IMR-90 (cell line): ENCODE measurements at regions not wholly inside any gene's neighbourhood (a gene's known extent, or its start where the extent isn't known, plus 50 kb on each side); places are given as distances from the start of the nearest gene placed in this dataset.

ENCODE experiments used
- BHLHE40 ChIP-seq: fragments of 150-350 bp; IDR thresholded peaks from 2 replicates; pipeline ENCODE4 v1.6.1; 2016; ENCODE audit warnings: mild to moderate bottlenecking, low read depth, low read length
- CHD1 ChIP-seq: IDR thresholded peaks from 2 replicates; pipeline ENCODE4 v1.6.1; 2012; ENCODE audit warnings: low read depth, low read length, improper control_type of control experiment
- CTCF ChIP-seq: conservative IDR thresholded peaks from 2 replicates; pipeline ENCODE4 v1.5.1; 2012; ENCODE audit warnings: mild to moderate bottlenecking, low read depth, low read length, improper control_type of control experiment
- ELK1 ChIP-seq: fragments of 150-350 bp; IDR thresholded peaks from 2 replicates; pipeline ENCODE4 v1.6.1; 2016; ENCODE audit warnings: low read depth, mild to moderate bottlenecking, low read length, moderate library complexity, borderline replicate concordance
- FOS ChIP-seq: fragments of 150-350 bp; IDR thresholded peaks from 2 replicates; pipeline ENCODE4 v1.6.1; 2016; ENCODE audit warnings: low read depth, low read length
- MAFK ChIP-seq: IDR thresholded peaks from 2 replicates; pipeline ENCODE4 v1.6.1; 2012; ENCODE audit warnings: low read depth, low read length, improper control_type of control experiment
- MXI1 ChIP-seq: IDR thresholded peaks from 2 replicates; pipeline ENCODE4 v1.6.1; 2012; ENCODE audit warnings: low read depth, mild to moderate bottlenecking, low read length, moderate library complexity, borderline replicate concordance
- POLR2A ChIP-seq: IDR thresholded peaks from 2 replicates; pipeline ENCODE4 v1.6.1; 2012; ENCODE audit warnings: mild to moderate bottlenecking, low read depth, low read length
- RAD21 ChIP-seq: IDR thresholded peaks from 2 replicates; pipeline ENCODE4 v1.6.1; 2012; ENCODE audit warnings: low read length, improper control_type of control experiment
- RCOR1 ChIP-seq: IDR thresholded peaks from 2 replicates; pipeline ENCODE4 v1.6.1; 2012; ENCODE audit warnings: mild to moderate bottlenecking, low read length, improper control_type of control experiment; ENCODE audit not compliant: insufficient replicate concordance
- RFX5 ChIP-seq: IDR thresholded peaks from 2 replicates; pipeline ENCODE4 v1.8.0; 2012; ENCODE audit warnings: low read depth, mild to moderate bottlenecking, low read length, moderate library complexity
- SMC3 ChIP-seq: fragments of 150-350 bp; IDR thresholded peaks from 2 replicates; pipeline ENCODE4 v1.6.1; 2016; ENCODE audit warnings: low read depth, mild to moderate bottlenecking, antibody characterized with exemption, low read length, moderate library complexity

GRCh38 chr17:34739386-34739785, 160.0 kb downstream of the TMEM132E start:
- TF ChIP-seq CTCF (no peak), POLR2A (no peak), RAD21 (no peak), RFX5 (no peak), MAFK (no peak), FOS (no peak), RCOR1 (no peak), BHLHE40 (no peak), MXI1 (no peak), SMC3 (no peak), ELK1 (no peak), CHD1 (no peak)
